ENCODE measurements at regions not wholly inside any gene's neighbourhood (a gene's known extent, or its start where the extent isn't known, plus 50 kb on each side); places are given as distances from the start of the nearest gene placed in this dataset.

DNA sequence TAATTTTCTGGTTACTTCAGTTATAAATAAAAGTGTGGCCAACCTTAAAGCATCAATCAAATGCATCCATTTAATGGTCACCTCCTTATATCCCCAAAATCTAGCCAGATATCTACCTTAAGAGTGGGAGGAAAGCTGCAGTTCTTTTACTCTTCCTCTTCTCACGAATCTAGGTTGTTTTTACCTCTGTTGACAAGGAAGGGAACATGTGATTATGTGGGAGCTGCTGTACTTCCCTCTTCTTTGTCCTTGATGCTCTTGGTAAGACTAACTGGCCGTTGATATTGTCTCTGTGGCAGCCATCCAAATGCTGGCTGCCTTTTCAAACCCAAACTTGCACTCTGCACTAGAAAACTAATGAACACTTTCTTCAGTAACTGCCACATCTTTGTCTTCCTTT lies 275.3 kb upstream of the CADM2 start:
- TF ChIP-seq, protein P1, sequence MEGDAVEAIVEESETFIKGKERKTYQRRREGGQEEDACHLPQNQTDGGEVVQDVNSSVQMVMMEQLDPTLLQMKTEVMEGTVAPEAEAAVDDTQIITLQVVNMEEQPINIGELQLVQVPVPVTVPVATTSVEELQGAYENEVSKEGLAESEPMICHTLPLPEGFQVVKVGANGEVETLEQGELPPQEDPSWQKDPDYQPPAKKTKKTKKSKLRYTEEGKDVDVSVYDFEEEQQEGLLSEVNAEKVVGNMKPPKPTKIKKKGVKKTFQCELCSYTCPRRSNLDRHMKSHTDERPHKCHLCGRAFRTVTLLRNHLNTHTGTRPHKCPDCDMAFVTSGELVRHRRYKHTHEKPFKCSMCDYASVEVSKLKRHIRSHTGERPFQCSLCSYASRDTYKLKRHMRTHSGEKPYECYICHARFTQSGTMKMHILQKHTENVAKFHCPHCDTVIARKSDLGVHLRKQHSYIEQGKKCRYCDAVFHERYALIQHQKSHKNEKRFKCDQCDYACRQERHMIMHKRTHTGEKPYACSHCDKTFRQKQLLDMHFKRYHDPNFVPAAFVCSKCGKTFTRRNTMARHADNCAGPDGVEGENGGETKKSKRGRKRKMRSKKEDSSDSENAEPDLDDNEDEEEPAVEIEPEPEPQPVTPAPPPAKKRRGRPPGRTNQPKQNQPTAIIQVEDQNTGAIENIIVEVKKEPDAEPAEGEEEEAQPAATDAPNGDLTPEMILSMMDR (IDR thresholded peaks at IDR 0.05; ENCODE audit: control extremely low read depth in 1 of 3, insufficient read depth in 1 of 3, low read depth in 1 of 3, low read length in 3 of 3), result no peak
- TF ChIP-seq EZH2 (IDR thresholded peaks at IDR 0.05; ENCODE audit: low read depth, low read length, severe bottlenecking), result no peak
- no peak for TF ChIP-seq YY1 (IDR thresholded peaks at IDR 0.05; ENCODE audit: low read depth, low read length)
- no peak for TF ChIP-seq SIN3A (conservative IDR thresholded peaks at IDR 0.05 in 1 of 2, IDR thresholded peaks at IDR 0.05 in 1 of 2; ENCODE audit: low read depth in 1 of 2, low read length in 2 of 2)
- no peak for TF ChIP-seq SP1 (IDR thresholded peaks at IDR 0.05; ENCODE audit: low read depth, low read length)
- TF ChIP-seq RXRA (IDR thresholded peaks at IDR 0.05; ENCODE audit: insufficient read depth, low read depth, low read length), result no peak
- no peak for TF ChIP-seq POLR2AphosphoS5 (IDR thresholded peaks at IDR 0.05; ENCODE audit: low read depth, low read length)
- no peak for TF ChIP-seq TBP (IDR thresholded peaks at IDR 0.05; ENCODE audit: low read depth, low read length)
